ENCODE measurements at regions not wholly inside any gene's neighbourhood (a gene's known extent, or its start where the extent isn't known, plus 50 kb on each side); places are given as distances from the start of the nearest gene placed in this dataset.
A peak's percentile ranks its signal among the peaks of the same experiment; 100 is the strongest.
"Not testable (repeated sequence)": the region's sequence is repeated elsewhere in the genome, so short reads cannot be mapped to it uniquely, and the experiment has no call there.

GRCh38 chr2:104976603-104977120 lies 61.2 kb upstream of the MRPS9 start:
- DNase-seq (ENCODE audit: low read depth in 3 of 3) = peak in 1 of 3 experiments; percentile 6

- DNase-seq (ENCODE audit: low read depth in 3 of 3) = no peak
Measured at GRCh38 chr2:104977958-104978357, 59.9 kb upstream of the MRPS9 start.

- DNase-seq (ENCODE audit: low read depth in 3 of 3) = not testable (repeated sequence)
Measured at GRCh38 chr2:104979786-104980185, 58.1 kb upstream of the MRPS9 start.

GRCh38 chr2:104982111-104982510 lies 55.8 kb upstream of the MRPS9 start:
- DNase-seq (ENCODE audit: low read depth in 3 of 3) = no peak

All from stimulated activated CD4-positive, alpha-beta T cell treated with anti-CD3 and anti-CD28 coated beads, TNF-alpha, amount 100 ng/mL, for 24 hours (primary cell).